ENCODE measurements at regions not wholly inside any gene's neighbourhood (a gene's known extent, or its start where the extent isn't known, plus 50 kb on each side); places are given as distances from the start of the nearest gene placed in this dataset.

DNA sequence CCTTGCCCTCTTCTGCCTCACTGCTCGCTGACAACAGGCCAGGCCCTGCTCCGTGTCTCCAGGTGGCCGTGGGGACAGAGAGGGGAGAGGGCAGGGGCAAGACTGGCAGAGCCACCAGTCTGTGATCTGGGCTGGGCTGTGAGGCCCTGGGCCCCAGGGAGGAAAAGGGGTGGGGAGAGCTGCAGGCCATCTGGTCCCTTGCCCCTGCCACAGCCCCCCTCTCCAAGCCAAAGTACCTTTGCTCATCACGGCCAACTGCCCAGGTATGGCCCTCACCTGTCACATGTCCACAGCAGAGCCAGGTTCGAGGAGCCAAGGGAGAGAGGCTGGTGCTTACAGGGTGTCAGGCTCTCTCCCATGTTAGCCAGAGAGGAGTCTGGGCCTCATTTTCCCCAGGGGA is 91.4 kb upstream of the LHX1 start:
- Mint-ChIP-seq H3K27ac (no peak overlapping the region), H3K4me1 (peaks cover 35% of the 10 kb centered on the region), H3K4me3 (no peak overlapping the region), H3K27me3 (ENCODE audit: insufficient read depth, low read depth, poor library complexity) (peaks cover 22% of the 10 kb centered on the region), H3K36me3 (ENCODE audit: low read depth) (no peaks in the 10 kb centered on the region), H3K9me3 (no peaks in the 10 kb centered on the region)
- TF ChIP-seq ETS1 (IDR thresholded peaks at IDR 0.05) (no peak), JUNB (IDR thresholded peaks at IDR 0.05; ENCODE audit: unreplicated experiment) (no peak), ZNF331 (CRISPR knock-in tag; IDR thresholded peaks at IDR 0.05; ENCODE audit: low read depth) (no peak), ZNF114 (CRISPR knock-in tag; IDR thresholded peaks at IDR 0.05) (no peak), EZH2 (IDR thresholded peaks at IDR 0.05; ENCODE audit: low read depth, unreplicated experiment) (no peak), STAT1 (IDR thresholded peaks at IDR 0.05; ENCODE audit: unreplicated experiment) (no peak), NANOG (IDR thresholded peaks at IDR 0.05; ENCODE audit: borderline replicate concordance) (no peak), REST (IDR thresholded peaks at IDR 0.05; ENCODE audit: unreplicated experiment) (no peak), POLR2AphosphoS5 (IDR thresholded peaks at IDR 0.05; ENCODE audit: low read depth) (no peak), CREB1 (CRISPR knock-in tag; IDR thresholded peaks at IDR 0.05; ENCODE audit: low read depth) (no peak), EZH2phosphoT487 (IDR thresholded peaks at IDR 0.05; ENCODE audit: unreplicated experiment) (no peak)
- TF ChIP-seq, protein P1, sequence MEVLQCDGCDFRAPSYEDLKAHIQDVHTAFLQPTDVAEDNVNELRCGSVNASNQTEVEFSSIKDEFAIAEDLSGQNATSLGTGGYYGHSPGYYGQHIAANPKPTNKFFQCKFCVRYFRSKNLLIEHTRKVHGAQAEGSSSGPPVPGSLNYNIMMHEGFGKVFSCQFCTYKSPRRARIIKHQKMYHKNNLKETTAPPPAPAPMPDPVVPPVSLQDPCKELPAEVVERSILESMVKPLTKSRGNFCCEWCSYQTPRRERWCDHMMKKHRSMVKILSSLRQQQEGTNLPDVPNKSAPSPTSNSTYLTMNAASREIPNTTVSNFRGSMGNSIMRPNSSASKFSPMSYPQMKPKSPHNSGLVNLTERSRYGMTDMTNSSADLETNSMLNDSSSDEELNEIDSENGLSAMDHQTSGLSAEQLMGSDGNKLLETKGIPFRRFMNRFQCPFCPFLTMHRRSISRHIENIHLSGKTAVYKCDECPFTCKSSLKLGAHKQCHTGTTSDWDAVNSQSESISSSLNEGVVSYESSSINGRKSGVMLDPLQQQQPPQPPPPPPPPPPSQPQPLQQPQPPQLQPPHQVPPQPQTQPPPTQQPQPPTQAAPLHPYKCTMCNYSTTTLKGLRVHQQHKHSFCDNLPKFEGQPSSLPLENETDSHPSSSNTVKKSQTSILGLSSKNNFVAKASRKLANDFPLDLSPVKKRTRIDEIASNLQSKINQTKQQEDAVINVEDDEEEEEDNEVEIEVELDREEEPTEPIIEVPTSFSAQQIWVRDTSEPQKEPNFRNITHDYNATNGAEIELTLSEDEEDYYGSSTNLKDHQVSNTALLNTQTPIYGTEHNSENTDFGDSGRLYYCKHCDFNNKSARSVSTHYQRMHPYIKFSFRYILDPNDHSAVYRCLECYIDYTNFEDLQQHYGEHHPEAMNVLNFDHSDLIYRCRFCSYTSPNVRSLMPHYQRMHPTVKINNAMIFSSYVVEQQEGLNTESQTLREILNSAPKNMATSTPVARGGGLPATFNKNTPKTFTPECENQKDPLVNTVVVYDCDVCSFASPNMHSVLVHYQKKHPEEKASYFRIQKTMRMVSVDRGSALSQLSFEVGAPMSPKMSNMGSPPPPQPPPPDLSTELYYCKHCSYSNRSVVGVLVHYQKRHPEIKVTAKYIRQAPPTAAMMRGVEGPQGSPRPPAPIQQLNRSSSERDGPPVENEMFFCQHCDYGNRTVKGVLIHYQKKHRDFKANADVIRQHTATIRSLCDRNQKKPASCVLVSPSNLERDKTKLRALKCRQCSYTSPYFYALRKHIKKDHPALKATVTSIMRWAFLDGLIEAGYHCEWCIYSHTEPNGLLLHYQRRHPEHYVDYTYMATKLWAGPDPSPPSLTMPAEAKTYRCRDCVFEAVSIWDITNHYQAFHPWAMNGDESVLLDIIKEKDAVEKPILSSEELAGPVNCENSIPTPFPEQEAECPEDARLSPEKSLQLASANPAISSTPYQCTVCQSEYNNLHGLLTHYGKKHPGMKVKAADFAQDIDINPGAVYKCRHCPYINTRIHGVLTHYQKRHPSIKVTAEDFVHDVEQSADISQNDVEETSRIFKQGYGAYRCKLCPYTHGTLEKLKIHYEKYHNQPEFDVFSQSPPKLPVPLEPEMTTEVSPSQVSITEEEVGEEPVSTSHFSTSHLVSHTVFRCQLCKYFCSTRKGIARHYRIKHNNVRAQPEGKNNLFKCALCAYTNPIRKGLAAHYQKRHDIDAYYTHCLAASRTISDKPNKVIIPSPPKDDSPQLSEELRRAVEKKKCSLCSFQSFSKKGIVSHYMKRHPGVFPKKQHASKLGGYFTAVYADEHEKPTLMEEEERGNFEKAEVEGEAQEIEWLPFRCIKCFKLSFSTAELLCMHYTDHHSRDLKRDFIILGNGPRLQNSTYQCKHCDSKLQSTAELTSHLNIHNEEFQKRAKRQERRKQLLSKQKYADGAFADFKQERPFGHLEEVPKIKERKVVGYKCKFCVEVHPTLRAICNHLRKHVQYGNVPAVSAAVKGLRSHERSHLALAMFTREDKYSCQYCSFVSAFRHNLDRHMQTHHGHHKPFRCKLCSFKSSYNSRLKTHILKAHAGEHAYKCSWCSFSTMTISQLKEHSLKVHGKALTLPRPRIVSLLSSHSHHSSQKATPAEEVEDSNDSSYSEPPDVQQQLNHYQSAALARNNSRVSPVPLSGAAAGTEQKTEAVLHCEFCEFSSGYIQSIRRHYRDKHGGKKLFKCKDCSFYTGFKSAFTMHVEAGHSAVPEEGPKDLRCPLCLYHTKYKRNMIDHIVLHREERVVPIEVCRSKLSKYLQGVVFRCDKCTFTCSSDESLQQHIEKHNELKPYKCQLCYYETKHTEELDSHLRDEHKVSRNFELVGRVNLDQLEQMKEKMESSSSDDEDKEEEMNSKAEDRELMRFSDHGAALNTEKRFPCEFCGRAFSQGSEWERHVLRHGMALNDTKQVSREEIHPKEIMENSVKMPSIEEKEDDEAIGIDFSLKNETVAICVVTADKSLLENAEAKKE (CRISPR knock-in tag; IDR thresholded peaks at IDR 0.05) = no peak
- TF ChIP-seq, protein P2, sequence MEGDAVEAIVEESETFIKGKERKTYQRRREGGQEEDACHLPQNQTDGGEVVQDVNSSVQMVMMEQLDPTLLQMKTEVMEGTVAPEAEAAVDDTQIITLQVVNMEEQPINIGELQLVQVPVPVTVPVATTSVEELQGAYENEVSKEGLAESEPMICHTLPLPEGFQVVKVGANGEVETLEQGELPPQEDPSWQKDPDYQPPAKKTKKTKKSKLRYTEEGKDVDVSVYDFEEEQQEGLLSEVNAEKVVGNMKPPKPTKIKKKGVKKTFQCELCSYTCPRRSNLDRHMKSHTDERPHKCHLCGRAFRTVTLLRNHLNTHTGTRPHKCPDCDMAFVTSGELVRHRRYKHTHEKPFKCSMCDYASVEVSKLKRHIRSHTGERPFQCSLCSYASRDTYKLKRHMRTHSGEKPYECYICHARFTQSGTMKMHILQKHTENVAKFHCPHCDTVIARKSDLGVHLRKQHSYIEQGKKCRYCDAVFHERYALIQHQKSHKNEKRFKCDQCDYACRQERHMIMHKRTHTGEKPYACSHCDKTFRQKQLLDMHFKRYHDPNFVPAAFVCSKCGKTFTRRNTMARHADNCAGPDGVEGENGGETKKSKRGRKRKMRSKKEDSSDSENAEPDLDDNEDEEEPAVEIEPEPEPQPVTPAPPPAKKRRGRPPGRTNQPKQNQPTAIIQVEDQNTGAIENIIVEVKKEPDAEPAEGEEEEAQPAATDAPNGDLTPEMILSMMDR (conservative IDR thresholded peaks at IDR 0.05; ENCODE audit: low read depth in 2 of 2) = no peak
- Histone ChIP-seq H3K27me3 (ENCODE audit: insufficient read depth) (peaks cover 15% of the 10 kb centered on the region; the same call in 1 of the 2 replicates), H3K4me3 (no peak overlapping the region), H3K4me2 (no peak overlapping the region), H4K20me1 (replicated peaks; ENCODE audit: insufficient read depth) (no peaks in the 10 kb centered on the region), H3K4me1 (ENCODE audit: insufficient read depth) (peaks cover 12% of the 10 kb centered on the region), H3K36me3 (ENCODE audit: insufficient read depth) (no peaks in the 10 kb centered on the region), H3K79me2 (replicated peaks; ENCODE audit: insufficient read depth) (no peaks in the 10 kb centered on the region), H3F3A (replicated peaks; ENCODE audit: low read depth) (no peaks in the 10 kb centered on the region), H3K9me2 (ENCODE audit: insufficient read depth) (no peaks in the 10 kb centered on the region), H2AFZ (no peak overlapping the region), H3K27ac (ENCODE audit: low read depth) (no peak overlapping the region)
- DNase-seq (ENCODE audit: low spot score) (no peak), ATAC-seq (no peak)

All from GM23338 (cell line).